DND-41 (cell line): ENCODE measurements at regions not wholly inside any gene's neighbourhood (a gene's known extent, or its start where the extent isn't known, plus 50 kb on each side); places are given as distances from the start of the nearest gene placed in this dataset.

Experiments used
- ATAC-seq: fragments of 200-7000 bp; cut with Tn5 transposase; 3 replicates; pipeline ENCODE4 v1.9.1; 2021; ENCODE audit warnings: low read depth; ENCODE audit not compliant: insufficient read depth
- DNase-seq: peaks from one replicate; pipeline ENCODE4 v3.0.0-alpha.2; 2020
- H2AFZ ChIP-seq: 2 replicates; pipeline ENCODE4 v1.6.0; 2012; ENCODE audit warnings: low read depth, low read length
- H3K27ac ChIP-seq: 2 replicates; pipeline ENCODE4 v1.5.1; 2012; ENCODE audit warnings: low read length, inconsistent platforms
- H3K27me3 ChIP-seq: fragments of 200-600 bp; sonication (generic); 2 replicates; pipeline ENCODE4 v1.6.0; 2012; ENCODE audit warnings: low read length, mild to moderate bottlenecking, inconsistent platforms; ENCODE audit not compliant: insufficient read depth, poor library complexity
- H3K36me3 ChIP-seq: 2 replicates; pipeline ENCODE4 v1.5.1; 2012; ENCODE audit warnings: low read length, inconsistent platforms; ENCODE audit not compliant: insufficient read depth
- H3K4me1 ChIP-seq: 2 replicates; pipeline ENCODE4 v1.5.1; 2012; ENCODE audit warnings: mild to moderate bottlenecking, low read length; ENCODE audit not compliant: insufficient read depth
- H3K4me2 ChIP-seq: 2 replicates; pipeline ENCODE4 v1.6.0; 2012; ENCODE audit warnings: mild to moderate bottlenecking, moderate library complexity, low read length, inconsistent platforms; ENCODE audit not compliant: insufficient read depth
- H3K4me3 ChIP-seq, 2 experiments: fragments of 200-600 bp in 1 of 2; shearing (Covaris generic) in 1 of 2; 2 replicates each; pipeline ENCODE4 v1.5.1; 2012 to 2016; ENCODE audit warnings: inconsistent platforms in 2 of 2, low read length in 2 of 2, mild to moderate bottlenecking in 2 of 2, low read depth in 1 of 2, moderate library complexity in 1 of 2
- H3K79me2 ChIP-seq: 2 replicates; pipeline ENCODE4 v1.6.0; 2012; ENCODE audit warnings: low read length, inconsistent platforms; ENCODE audit not compliant: insufficient read depth
- H3K9ac ChIP-seq: 2 replicates; pipeline ENCODE4 v1.6.0; 2012; ENCODE audit warnings: low read depth, mild to moderate bottlenecking, inconsistent platforms, low read length, moderate library complexity
- H3K9me3 ChIP-seq: 2 replicates; pipeline ENCODE4 v1.5.1; 2012; ENCODE audit warnings: low read length, moderate library complexity, mild to moderate bottlenecking, inconsistent platforms; ENCODE audit not compliant: insufficient read depth, severe bottlenecking
- H4K20me1 ChIP-seq: 2 replicates; pipeline ENCODE4 v1.6.0; 2012; ENCODE audit warnings: low read length; ENCODE audit not compliant: insufficient read depth
- EZH2 ChIP-seq: IDR thresholded peaks from 3 replicates; pipeline ENCODE4 v1.6.1; 2012; ENCODE audit warnings: borderline replicate concordance, low read depth, mild to moderate bottlenecking, moderate library complexity, low read length, inconsistent platforms; ENCODE audit not compliant: severe bottlenecking
- TF ChIP-seq, protein P1 (sequence below): IDR thresholded peaks from 2 replicates; pipeline ENCODE4 v1.5.1; 2012; ENCODE audit warnings: borderline replicate concordance, low read length, moderate library complexity, mild to moderate bottlenecking; ENCODE audit not compliant: poor library complexity, severe bottlenecking; ENCODE audit errors: extremely low read depth

DNA sequence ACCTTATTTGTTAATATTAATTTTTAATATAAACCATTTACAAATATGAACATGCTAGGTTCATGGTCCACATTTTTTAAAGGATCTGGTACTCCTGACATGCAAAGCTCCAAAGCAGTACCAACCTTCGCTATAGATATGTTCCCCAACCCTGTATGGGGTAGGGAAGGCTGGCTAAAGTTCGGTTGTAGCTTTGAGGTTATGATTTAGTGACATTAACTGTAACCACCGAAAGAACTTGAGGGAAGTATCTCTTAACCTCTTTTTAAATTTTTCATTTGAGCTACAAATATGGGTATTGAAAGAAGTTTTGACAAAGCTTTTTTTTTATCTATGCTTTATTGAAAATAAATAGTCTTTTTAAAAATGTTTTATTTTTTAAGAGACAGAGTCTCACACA is 115.5 kb downstream of the DYRK2 start:
- DNase-seq (no peak), ATAC-seq (no peak)
- no peaks in the 10 kb centered on the region for H3K36me3 ChIP-seq
- H3K79me2 ChIP-seq, result no peaks in the 10 kb centered on the region
- no peak overlapping the region for H2AFZ ChIP-seq
- H3K4me3 ChIP-seq, result no peak overlapping the region
- H3K27ac ChIP-seq, result no peak overlapping the region
- H4K20me1 ChIP-seq, result no peaks in the 10 kb centered on the region
- H3K9me3 ChIP-seq, result no peaks in the 10 kb centered on the region
- H3K4me1 ChIP-seq, result no peaks in the 10 kb centered on the region
- TF ChIP-seq, protein P1, sequence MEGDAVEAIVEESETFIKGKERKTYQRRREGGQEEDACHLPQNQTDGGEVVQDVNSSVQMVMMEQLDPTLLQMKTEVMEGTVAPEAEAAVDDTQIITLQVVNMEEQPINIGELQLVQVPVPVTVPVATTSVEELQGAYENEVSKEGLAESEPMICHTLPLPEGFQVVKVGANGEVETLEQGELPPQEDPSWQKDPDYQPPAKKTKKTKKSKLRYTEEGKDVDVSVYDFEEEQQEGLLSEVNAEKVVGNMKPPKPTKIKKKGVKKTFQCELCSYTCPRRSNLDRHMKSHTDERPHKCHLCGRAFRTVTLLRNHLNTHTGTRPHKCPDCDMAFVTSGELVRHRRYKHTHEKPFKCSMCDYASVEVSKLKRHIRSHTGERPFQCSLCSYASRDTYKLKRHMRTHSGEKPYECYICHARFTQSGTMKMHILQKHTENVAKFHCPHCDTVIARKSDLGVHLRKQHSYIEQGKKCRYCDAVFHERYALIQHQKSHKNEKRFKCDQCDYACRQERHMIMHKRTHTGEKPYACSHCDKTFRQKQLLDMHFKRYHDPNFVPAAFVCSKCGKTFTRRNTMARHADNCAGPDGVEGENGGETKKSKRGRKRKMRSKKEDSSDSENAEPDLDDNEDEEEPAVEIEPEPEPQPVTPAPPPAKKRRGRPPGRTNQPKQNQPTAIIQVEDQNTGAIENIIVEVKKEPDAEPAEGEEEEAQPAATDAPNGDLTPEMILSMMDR, result no peak
- no peak for TF ChIP-seq EZH2
- H3K9ac ChIP-seq, result no peak overlapping the region
- H3K27me3 ChIP-seq, result no peaks in the 10 kb centered on the region
- no peak overlapping the region for H3K4me2 ChIP-seq

DNA sequence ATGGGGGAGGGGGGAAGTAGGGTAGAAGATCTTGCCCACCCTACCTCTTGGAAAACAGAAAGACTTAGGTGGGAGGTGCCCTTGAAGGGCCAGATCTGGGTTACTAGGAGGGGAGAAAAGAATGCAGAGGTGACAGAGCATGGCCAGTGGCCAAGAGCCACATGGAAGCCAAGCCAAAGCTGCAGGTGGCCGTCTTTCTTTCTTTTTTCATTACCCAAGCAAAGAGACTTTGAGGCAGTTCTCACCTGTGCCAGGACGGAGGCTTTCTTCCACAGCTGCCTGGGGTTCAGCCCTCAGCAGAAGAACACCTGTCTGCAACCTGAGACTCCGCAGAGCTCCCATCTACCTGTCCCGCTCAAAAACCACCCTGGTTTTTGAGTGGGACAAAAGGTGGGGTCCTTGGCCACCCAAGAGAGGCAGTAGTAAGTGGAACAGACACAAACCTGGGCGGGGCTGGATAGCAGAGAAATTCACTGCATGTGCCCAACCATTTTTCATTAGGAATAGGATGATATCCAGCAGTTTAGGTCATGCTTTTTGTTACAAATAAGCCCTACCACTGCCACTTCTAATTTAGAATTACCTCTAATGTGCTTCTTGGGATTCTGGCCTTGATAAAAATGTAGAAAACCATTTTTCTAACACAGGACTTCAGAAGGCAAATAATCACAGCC is 116.5 kb downstream of the DYRK2 start:
- Histone ChIP-seq H3K9ac (no peak overlapping the region), H3K9me3 (no peaks in the 10 kb centered on the region), H3K4me1 (no peaks in the 10 kb centered on the region), H3K27me3 (no peaks in the 10 kb centered on the region), H3K4me2 (no peak overlapping the region), H3K36me3 (no peaks in the 10 kb centered on the region), H2AFZ (no peak overlapping the region), H3K27ac (no peak overlapping the region), H3K4me3 (no peak overlapping the region), H4K20me1 (no peaks in the 10 kb centered on the region), H3K79me2 (no peaks in the 10 kb centered on the region)
- no peak for DNase-seq
- TF ChIP-seq EZH2, result no peak
- TF ChIP-seq, protein P1, result no peak
- no peak for ATAC-seq

- no peaks in the 10 kb centered on the region for H3K9me3 ChIP-seq
- DNase-seq, result no peak
Observed at GRCh38 chr12:67765776-67766766, 117.5 kb downstream of the DYRK2 start.

More at GRCh38 chr12:67765776-67766766, 117.5 kb downstream of the DYRK2 start:
- H3K4me1 ChIP-seq, result no peaks in the 10 kb centered on the region
- H4K20me1 ChIP-seq, result no peaks in the 10 kb centered on the region
- no peak for ATAC-seq
- no peaks in the 10 kb centered on the region for H3K27me3 ChIP-seq
- H3K9ac ChIP-seq, result no peak overlapping the region
- H3K4me3 ChIP-seq, result no peak overlapping the region
- H3K27ac ChIP-seq, result no peak overlapping the region
- no peak overlapping the region for H2AFZ ChIP-seq
- H3K4me2 ChIP-seq, result no peak overlapping the region
- no peak for TF ChIP-seq EZH2
- TF ChIP-seq, protein P1, result no peak
- H3K79me2 ChIP-seq, result no peaks in the 10 kb centered on the region
- H3K36me3 ChIP-seq, result no peaks in the 10 kb centered on the region
